IMR-90 (cell line): ENCODE measurements at regions not wholly inside any gene's neighbourhood (a gene's known extent, or its start where the extent isn't known, plus 50 kb on each side); places are given as distances from the start of the nearest gene placed in this dataset.

Source experiments
- ATAC-seq: fragments of 200-7000 bp; cut with Tn5 transposase; 2 replicates; pipeline ENCODE4 v1.9.1; 2020; ENCODE audit warnings: low read depth, mild to moderate bottlenecking, moderate library complexity
- BruUV-seq: library from RNA; stranded (reverse); fragments of 400-500 nt; replicated peaks from 2 replicates; lab custom pipeline; 2021; lab: Mats Ljungman, UMichigan
- CTCF ChIA-PET: fragments of 300-600 bp; formaldehyde crosslinking; extraction: SDS; loops from one replicate; lab custom pipeline; 2021; ENCODE audit warnings: antibody characterized with exemption; lab: Yijun Ruan, JAX
- POLR2A ChIA-PET: fragments of 300-600 bp; sonication (Branson Sonifier 250); formaldehyde crosslinking; loops from one replicate; lab custom pipeline; 2022; ENCODE audit warnings: antibody characterized with exemption; ENCODE audit not compliant: unreplicated experiment; lab: Charles Lee
- DNase-seq: peaks from one replicate; pipeline ENCODE4 v3.0.0; 2013
- H2AFZ ChIP-seq: replicated peaks from 2 replicates; pipeline ENCODE3; 2013; ENCODE audit warnings: low read length, mild to moderate bottlenecking; ENCODE audit not compliant: poor library complexity
- H2AK5ac ChIP-seq: 2 replicates; pipeline ENCODE4 v1.6.1; 2013; ENCODE audit warnings: low read depth, low read length, inconsistent platforms
- H2AK9ac ChIP-seq: replicated peaks from 2 replicates; pipeline ENCODE3; 2013; ENCODE audit warnings: mild to moderate bottlenecking, low read depth, low read length, moderate library complexity; ENCODE audit not compliant: poor library complexity
- H2BK120ac ChIP-seq: 2 replicates; pipeline ENCODE4 v1.6.1; 2013; ENCODE audit warnings: low read depth, low read length, inconsistent platforms
- H2BK15ac ChIP-seq: 3 replicates; pipeline ENCODE4 v1.6.1; 2013; ENCODE audit warnings: low read depth, low read length, inconsistent platforms
- H2BK20ac ChIP-seq: 2 replicates; pipeline ENCODE4 v1.6.1; 2013; ENCODE audit warnings: low read depth, mild to moderate bottlenecking, inconsistent platforms, low read length, moderate library complexity
- H2BK5ac ChIP-seq: 2 replicates; pipeline ENCODE4 v1.6.1; 2013; ENCODE audit warnings: mild to moderate bottlenecking, low read depth, low read length, inconsistent platforms; ENCODE audit not compliant: poor library complexity, severe bottlenecking
- H3K14ac ChIP-seq: replicated peaks from 2 replicates; pipeline ENCODE4 v1.6.1; 2013; ENCODE audit warnings: low read depth, low read length, inconsistent platforms
- H3K18ac ChIP-seq: 2 replicates; pipeline ENCODE4 v1.6.1; 2013; ENCODE audit warnings: low read depth, low read length, control low read depth
- H3K23ac ChIP-seq: 2 replicates; pipeline ENCODE4 v1.6.1; 2013; ENCODE audit warnings: low read depth, low read length, inconsistent platforms
- H3K27ac ChIP-seq: 2 replicates; pipeline ENCODE4 v1.5.1; 2013; ENCODE audit warnings: mild to moderate bottlenecking, control low read depth, low read length; ENCODE audit not compliant: insufficient read depth
- H3K27me3 ChIP-seq: 2 replicates; pipeline ENCODE4 v1.6.1; 2013; ENCODE audit warnings: low read length; ENCODE audit not compliant: control insufficient read depth, insufficient read depth
- H3K36me3 ChIP-seq: 2 replicates; pipeline ENCODE4 v1.6.1; 2013; ENCODE audit warnings: low read length, mixed read lengths; ENCODE audit not compliant: control insufficient read depth, insufficient read depth
- H3K4ac ChIP-seq: 2 replicates; pipeline ENCODE4 v1.6.1; 2013; ENCODE audit warnings: low read depth, low read length, inconsistent platforms
- H3K4me1 ChIP-seq: 2 replicates; pipeline ENCODE4 v1.6.1; 2013; ENCODE audit warnings: low read length, mixed read lengths; ENCODE audit not compliant: control insufficient read depth, insufficient read depth
- H3K4me2 ChIP-seq: 2 replicates; pipeline ENCODE4 v1.6.1; 2013; ENCODE audit warnings: low read depth, mild to moderate bottlenecking, control low read depth, low read length, moderate library complexity
- H3K4me3 ChIP-seq: 2 replicates; pipeline ENCODE4 v1.5.1; 2013; ENCODE audit warnings: low read depth, mild to moderate bottlenecking, control low read depth, low read length, moderate library complexity; ENCODE audit not compliant: insufficient read depth
- H3K56ac ChIP-seq: 2 replicates; pipeline ENCODE4 v1.6.1; 2013; ENCODE audit warnings: low read length, inconsistent platforms; ENCODE audit not compliant: insufficient read depth; ENCODE audit errors: extremely low read depth
- H3K79me1 ChIP-seq, 2 experiments: 2 replicates each; pipeline ENCODE4 v1.6.1; 2013; ENCODE audit warnings: low read length in 2 of 2, inconsistent platforms in 1 of 2, low read depth in 1 of 2
- H3K9ac ChIP-seq: 2 replicates; pipeline ENCODE4 v1.6.1; 2013; ENCODE audit warnings: low read depth, low read length, control low read depth
- H3K9me1 ChIP-seq: 2 replicates; pipeline ENCODE4 v1.6.1; 2013; ENCODE audit warnings: low read length, inconsistent platforms; ENCODE audit not compliant: insufficient read depth
- H3K9me3 ChIP-seq: 2 replicates; pipeline ENCODE4 v1.6.1; 2013; ENCODE audit warnings: low read length; ENCODE audit not compliant: control insufficient read depth, insufficient read depth
- H4K20me1 ChIP-seq: 2 replicates; pipeline ENCODE4 v1.6.1; 2013; ENCODE audit warnings: low read length, inconsistent platforms; ENCODE audit not compliant: insufficient read depth
- H4K5ac ChIP-seq: 2 replicates; pipeline ENCODE4 v1.6.1; 2013; ENCODE audit warnings: mild to moderate bottlenecking, low read depth, low read length, control low read depth
- H4K8ac ChIP-seq, 2 experiments: 2 replicates each; pipeline ENCODE4 v1.6.1; 2013; ENCODE audit warnings: low read depth in 2 of 2, low read length in 2 of 2, control low read depth in 1 of 2, inconsistent platforms in 1 of 2
- H4K91ac ChIP-seq: 2 replicates; pipeline ENCODE4 v1.6.1; 2013; ENCODE audit warnings: low read depth, low read length, inconsistent platforms; ENCODE audit not compliant: insufficient read depth
- CEBPB ChIP-seq: IDR thresholded peaks from 2 replicates; pipeline ENCODE4 v1.6.1; 2012; ENCODE audit warnings: low read depth, low read length, improper control_type of control experiment
- CHD1 ChIP-seq: IDR thresholded peaks from 2 replicates; pipeline ENCODE4 v1.6.1; 2012; ENCODE audit warnings: low read depth, low read length, improper control_type of control experiment
- FOS ChIP-seq: fragments of 150-350 bp; IDR thresholded peaks from 2 replicates; pipeline ENCODE4 v1.6.1; 2016; ENCODE audit warnings: low read depth, low read length
- MAFK ChIP-seq: IDR thresholded peaks from 2 replicates; pipeline ENCODE4 v1.6.1; 2012; ENCODE audit warnings: low read depth, low read length, improper control_type of control experiment
- MAZ ChIP-seq: IDR thresholded peaks from 2 replicates; pipeline ENCODE4 v1.6.1; 2012; ENCODE audit warnings: low read depth, mild to moderate bottlenecking, low read length, improper control_type of control experiment, moderate library complexity, borderline replicate concordance
- MXI1 ChIP-seq: IDR thresholded peaks from 2 replicates; pipeline ENCODE4 v1.6.1; 2012; ENCODE audit warnings: low read depth, mild to moderate bottlenecking, low read length, moderate library complexity, borderline replicate concordance
- NFE2L2 ChIP-seq: fragments of 150-350 bp; IDR thresholded peaks from 2 replicates; pipeline ENCODE4 v1.6.1; 2016; ENCODE audit warnings: low read depth, mild to moderate bottlenecking, low read length
- POLR2A ChIP-seq: IDR thresholded peaks from 2 replicates; pipeline ENCODE4 v1.6.1; 2012; ENCODE audit warnings: mild to moderate bottlenecking, low read depth, low read length
- RAD21 ChIP-seq: IDR thresholded peaks from 2 replicates; pipeline ENCODE4 v1.6.1; 2012; ENCODE audit warnings: low read length, improper control_type of control experiment
- RCOR1 ChIP-seq: IDR thresholded peaks from 2 replicates; pipeline ENCODE4 v1.6.1; 2012; ENCODE audit warnings: mild to moderate bottlenecking, low read length, improper control_type of control experiment; ENCODE audit not compliant: insufficient replicate concordance
- RFX5 ChIP-seq: IDR thresholded peaks from 2 replicates; pipeline ENCODE4 v1.8.0; 2012; ENCODE audit warnings: low read depth, mild to moderate bottlenecking, low read length, moderate library complexity
- SMC3 ChIP-seq: fragments of 150-350 bp; IDR thresholded peaks from 2 replicates; pipeline ENCODE4 v1.6.1; 2016; ENCODE audit warnings: low read depth, mild to moderate bottlenecking, antibody characterized with exemption, low read length, moderate library complexity
- WGBS, 2 experiments: methylation state at CpG; one replicate each; pipeline versions ENCODE4 v1.1.5 to v1.1.7; 2013; ENCODE audit warnings: missing lambda C conversion rate in 2 of 2; ENCODE audit not compliant: insufficient read length in 1 of 2; ENCODE audit errors: extremely low coverage in 2 of 2; 5-methylcytosine and 5-hydroxymethylcytosine counted together
- dilution Hi-C: fragments of 300-500 bp; cut with HindIII; formaldehyde crosslinking; loops from one replicate; pipeline ENCODE4 v1.14.3; 2018; ENCODE audit warnings: low sequenced_read_pairs; ENCODE audit not compliant: unreplicated experiment
- in situ Hi-C: fragments of 300-500 bp; cut with MboI; formaldehyde crosslinking; loops from 3 replicates; pipeline ENCODE4 v1.14.3; 2019; ENCODE audit warnings: low sequenced_read_pairs, inconsistent platforms, mixed read lengths
- intact Hi-C: fragments of 100-400 bp; cut with micrococcal nuclease; formaldehyde crosslinking; loops from 2 replicates; pipeline ENCODE4 v1.10.0; 2022
- TF ChIP-seq, protein P1 (sequence below): conservative IDR thresholded peaks from 2 replicates; pipeline ENCODE4 v1.5.1; 2012; ENCODE audit warnings: mild to moderate bottlenecking, low read depth, low read length, improper control_type of control experiment
- TF ChIP-seq, protein P2 (sequence below): fragments of 150-350 bp; IDR thresholded peaks from 2 replicates; pipeline ENCODE4 v1.6.1; 2017; ENCODE audit warnings: mild to moderate bottlenecking, antibody characterized with exemption, low read length, low read depth
- TF ChIP-seq, protein P3 (sequence below): fragments of 150-350 bp; IDR thresholded peaks from 2 replicates; pipeline ENCODE4 v1.6.1; 2016; ENCODE audit warnings: low read depth, mild to moderate bottlenecking, low read length, moderate library complexity, borderline replicate concordance

GRCh38 chr3:74824366-74824765 lies 209.9 kb upstream of the CNTN3 start:
- no peak overlapping the region for H2AK5ac ChIP-seq
- no peak overlapping the region for H3K27ac ChIP-seq
- H2BK15ac ChIP-seq = no peak overlapping the region
- no peaks in the 10 kb centered on the region for H3K79me1 ChIP-seq
- H3K4me1 ChIP-seq = no peaks in the 10 kb centered on the region
- in situ Hi-C loops (no loop called here), dilution Hi-C loops (no loop called here), intact Hi-C loops (no loop called here)
- ChIA-PET POLR2A (no interaction called here), CTCF (no interaction called here)
- H4K91ac ChIP-seq = no peak overlapping the region
- H4K20me1 ChIP-seq = no peaks in the 10 kb centered on the region
- no peaks in the 10 kb centered on the region for H3K9me3 ChIP-seq
- no peak overlapping the region for H3K4me2 ChIP-seq
- ATAC-seq (no peak), DNase-seq (no peak)
- no peak overlapping the region for H3K14ac ChIP-seq
- no TSS peak for BruUV-seq
- no peaks in the 10 kb centered on the region for H3K36me3 ChIP-seq
- no peak overlapping the region for H2AFZ ChIP-seq
- H3K23ac ChIP-seq = no peak overlapping the region
- H3K56ac ChIP-seq = no peak overlapping the region
- 40% methylated on average over 1 of the region's 4 CpGs; no CpG with 5 or more reads in 1 of the 2 experiments for WGBS, 2 experiments
- TF ChIP-seq MXI1 (no peak), RAD21 (no peak), RFX5 (no peak), MAZ (no peak), MAFK (no peak), CHD1 (no peak), SMC3 (no peak), CEBPB (no peak), NFE2L2 (no peak), POLR2A (no peak), FOS (no peak), RCOR1 (no peak)
- TF ChIP-seq, protein P1, sequence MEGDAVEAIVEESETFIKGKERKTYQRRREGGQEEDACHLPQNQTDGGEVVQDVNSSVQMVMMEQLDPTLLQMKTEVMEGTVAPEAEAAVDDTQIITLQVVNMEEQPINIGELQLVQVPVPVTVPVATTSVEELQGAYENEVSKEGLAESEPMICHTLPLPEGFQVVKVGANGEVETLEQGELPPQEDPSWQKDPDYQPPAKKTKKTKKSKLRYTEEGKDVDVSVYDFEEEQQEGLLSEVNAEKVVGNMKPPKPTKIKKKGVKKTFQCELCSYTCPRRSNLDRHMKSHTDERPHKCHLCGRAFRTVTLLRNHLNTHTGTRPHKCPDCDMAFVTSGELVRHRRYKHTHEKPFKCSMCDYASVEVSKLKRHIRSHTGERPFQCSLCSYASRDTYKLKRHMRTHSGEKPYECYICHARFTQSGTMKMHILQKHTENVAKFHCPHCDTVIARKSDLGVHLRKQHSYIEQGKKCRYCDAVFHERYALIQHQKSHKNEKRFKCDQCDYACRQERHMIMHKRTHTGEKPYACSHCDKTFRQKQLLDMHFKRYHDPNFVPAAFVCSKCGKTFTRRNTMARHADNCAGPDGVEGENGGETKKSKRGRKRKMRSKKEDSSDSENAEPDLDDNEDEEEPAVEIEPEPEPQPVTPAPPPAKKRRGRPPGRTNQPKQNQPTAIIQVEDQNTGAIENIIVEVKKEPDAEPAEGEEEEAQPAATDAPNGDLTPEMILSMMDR = no peak
- TF ChIP-seq, protein P2, sequence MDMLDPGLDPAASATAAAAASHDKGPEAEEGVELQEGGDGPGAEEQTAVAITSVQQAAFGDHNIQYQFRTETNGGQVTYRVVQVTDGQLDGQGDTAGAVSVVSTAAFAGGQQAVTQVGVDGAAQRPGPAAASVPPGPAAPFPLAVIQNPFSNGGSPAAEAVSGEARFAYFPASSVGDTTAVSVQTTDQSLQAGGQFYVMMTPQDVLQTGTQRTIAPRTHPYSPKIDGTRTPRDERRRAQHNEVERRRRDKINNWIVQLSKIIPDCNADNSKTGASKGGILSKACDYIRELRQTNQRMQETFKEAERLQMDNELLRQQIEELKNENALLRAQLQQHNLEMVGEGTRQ = no peak
- TF ChIP-seq, protein P3, sequence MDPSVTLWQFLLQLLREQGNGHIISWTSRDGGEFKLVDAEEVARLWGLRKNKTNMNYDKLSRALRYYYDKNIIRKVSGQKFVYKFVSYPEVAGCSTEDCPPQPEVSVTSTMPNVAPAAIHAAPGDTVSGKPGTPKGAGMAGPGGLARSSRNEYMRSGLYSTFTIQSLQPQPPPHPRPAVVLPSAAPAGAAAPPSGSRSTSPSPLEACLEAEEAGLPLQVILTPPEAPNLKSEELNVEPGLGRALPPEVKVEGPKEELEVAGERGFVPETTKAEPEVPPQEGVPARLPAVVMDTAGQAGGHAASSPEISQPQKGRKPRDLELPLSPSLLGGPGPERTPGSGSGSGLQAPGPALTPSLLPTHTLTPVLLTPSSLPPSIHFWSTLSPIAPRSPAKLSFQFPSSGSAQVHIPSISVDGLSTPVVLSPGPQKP = no peak
- no peak overlapping the region for H3K18ac ChIP-seq
- H3K9ac ChIP-seq = no peak overlapping the region
- H2BK5ac ChIP-seq = no peak overlapping the region
- H2BK20ac ChIP-seq = no peak overlapping the region
- no peak overlapping the region for H2AK9ac ChIP-seq
- H3K4me3 ChIP-seq = no peak overlapping the region
- no peak overlapping the region for H2BK120ac ChIP-seq
- no peaks in the 10 kb centered on the region for H3K27me3 ChIP-seq
- no peaks in the 10 kb centered on the region for H3K9me1 ChIP-seq
- H3K4ac ChIP-seq = no peak overlapping the region
- H4K5ac ChIP-seq = no peak overlapping the region
- H4K8ac ChIP-seq = no peak overlapping the region
